ENCODE measurements at regions not wholly inside any gene's neighbourhood (a gene's known extent, or its start where the extent isn't known, plus 50 kb on each side); places are given as distances from the start of the nearest gene placed in this dataset.

DNA sequence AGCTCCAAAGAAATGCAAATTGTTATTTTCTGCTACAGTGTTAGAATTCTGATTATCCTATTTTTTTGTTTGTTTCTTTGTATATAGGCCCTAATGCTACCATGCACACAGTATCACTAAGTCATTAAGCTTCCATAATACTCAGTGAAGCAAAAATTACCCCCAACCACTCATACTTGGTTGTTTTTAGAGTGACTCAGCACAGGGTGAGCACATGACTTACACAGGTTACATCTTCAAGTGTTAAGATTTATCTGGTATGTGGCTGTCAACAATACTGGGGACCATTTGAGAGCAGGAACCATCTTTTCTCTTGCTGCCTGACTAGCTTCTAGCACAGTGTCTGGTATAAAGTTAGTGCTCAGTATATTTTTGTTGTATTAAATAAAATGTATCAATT, 255.8 kb upstream of the SLC24A2 start:
- TF ChIP-seq, protein P1, sequence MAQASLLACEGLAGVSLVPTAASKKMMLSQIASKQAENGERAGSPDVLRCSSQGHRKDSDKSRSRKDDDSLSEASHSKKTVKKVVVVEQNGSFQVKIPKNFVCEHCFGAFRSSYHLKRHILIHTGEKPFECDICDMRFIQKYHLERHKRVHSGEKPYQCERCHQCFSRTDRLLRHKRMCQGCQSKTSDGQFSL (CRISPR knock-in tag; IDR thresholded peaks at IDR 0.05), result no peak
- TF ChIP-seq, protein P1 (tag; IDR thresholded peaks at IDR 0.05), result no peak
- TF ChIP-seq KLF16 (IDR thresholded peaks at IDR 0.05) (no peak), HNRNPL (IDR thresholded peaks at IDR 0.05; ENCODE audit: low read depth, low read length) (no peak), GABPA (tag; conservative IDR thresholded peaks at IDR 0.05; ENCODE audit: low read depth) (no peak), ZNF274 (IDR thresholded peaks at IDR 0.05; ENCODE audit: borderline replicate concordance, low read depth, low read length) (no peak), ZNF766 (CRISPR knock-in tag; conservative IDR thresholded peaks at IDR 0.05) (no peak), SMAD4 (CRISPR knock-in tag; conservative IDR thresholded peaks at IDR 0.05) (no peak), SMC3 (conservative IDR thresholded peaks at IDR 0.05; ENCODE audit: insufficient read depth, low read depth, low read length) (no peak), SP1 (CRISPR knock-in tag; IDR thresholded peaks at IDR 0.05) (no peak), ZBED1 (IDR thresholded peaks at IDR 0.05) (no peak)
- TF ChIP-seq, protein P2, sequence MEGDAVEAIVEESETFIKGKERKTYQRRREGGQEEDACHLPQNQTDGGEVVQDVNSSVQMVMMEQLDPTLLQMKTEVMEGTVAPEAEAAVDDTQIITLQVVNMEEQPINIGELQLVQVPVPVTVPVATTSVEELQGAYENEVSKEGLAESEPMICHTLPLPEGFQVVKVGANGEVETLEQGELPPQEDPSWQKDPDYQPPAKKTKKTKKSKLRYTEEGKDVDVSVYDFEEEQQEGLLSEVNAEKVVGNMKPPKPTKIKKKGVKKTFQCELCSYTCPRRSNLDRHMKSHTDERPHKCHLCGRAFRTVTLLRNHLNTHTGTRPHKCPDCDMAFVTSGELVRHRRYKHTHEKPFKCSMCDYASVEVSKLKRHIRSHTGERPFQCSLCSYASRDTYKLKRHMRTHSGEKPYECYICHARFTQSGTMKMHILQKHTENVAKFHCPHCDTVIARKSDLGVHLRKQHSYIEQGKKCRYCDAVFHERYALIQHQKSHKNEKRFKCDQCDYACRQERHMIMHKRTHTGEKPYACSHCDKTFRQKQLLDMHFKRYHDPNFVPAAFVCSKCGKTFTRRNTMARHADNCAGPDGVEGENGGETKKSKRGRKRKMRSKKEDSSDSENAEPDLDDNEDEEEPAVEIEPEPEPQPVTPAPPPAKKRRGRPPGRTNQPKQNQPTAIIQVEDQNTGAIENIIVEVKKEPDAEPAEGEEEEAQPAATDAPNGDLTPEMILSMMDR (IDR thresholded peaks at IDR 0.05 in 2 of 3, conservative IDR thresholded peaks at IDR 0.05 in 1 of 3; ENCODE audit: insufficient read depth in 2 of 3, low read depth in 1 of 3, low read length in 3 of 3), result no peak
- TF ChIP-seq, protein P3, sequence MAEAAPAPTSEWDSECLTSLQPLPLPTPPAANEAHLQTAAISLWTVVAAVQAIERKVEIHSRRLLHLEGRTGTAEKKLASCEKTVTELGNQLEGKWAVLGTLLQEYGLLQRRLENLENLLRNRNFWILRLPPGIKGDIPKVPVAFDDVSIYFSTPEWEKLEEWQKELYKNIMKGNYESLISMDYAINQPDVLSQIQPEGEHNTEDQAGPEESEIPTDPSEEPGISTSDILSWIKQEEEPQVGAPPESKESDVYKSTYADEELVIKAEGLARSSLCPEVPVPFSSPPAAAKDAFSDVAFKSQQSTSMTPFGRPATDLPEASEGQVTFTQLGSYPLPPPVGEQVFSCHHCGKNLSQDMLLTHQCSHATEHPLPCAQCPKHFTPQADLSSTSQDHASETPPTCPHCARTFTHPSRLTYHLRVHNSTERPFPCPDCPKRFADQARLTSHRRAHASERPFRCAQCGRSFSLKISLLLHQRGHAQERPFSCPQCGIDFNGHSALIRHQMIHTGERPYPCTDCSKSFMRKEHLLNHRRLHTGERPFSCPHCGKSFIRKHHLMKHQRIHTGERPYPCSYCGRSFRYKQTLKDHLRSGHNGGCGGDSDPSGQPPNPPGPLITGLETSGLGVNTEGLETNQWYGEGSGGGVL (CRISPR knock-in tag; IDR thresholded peaks at IDR 0.05), result no peak
- TF ChIP-seq, protein P4, sequence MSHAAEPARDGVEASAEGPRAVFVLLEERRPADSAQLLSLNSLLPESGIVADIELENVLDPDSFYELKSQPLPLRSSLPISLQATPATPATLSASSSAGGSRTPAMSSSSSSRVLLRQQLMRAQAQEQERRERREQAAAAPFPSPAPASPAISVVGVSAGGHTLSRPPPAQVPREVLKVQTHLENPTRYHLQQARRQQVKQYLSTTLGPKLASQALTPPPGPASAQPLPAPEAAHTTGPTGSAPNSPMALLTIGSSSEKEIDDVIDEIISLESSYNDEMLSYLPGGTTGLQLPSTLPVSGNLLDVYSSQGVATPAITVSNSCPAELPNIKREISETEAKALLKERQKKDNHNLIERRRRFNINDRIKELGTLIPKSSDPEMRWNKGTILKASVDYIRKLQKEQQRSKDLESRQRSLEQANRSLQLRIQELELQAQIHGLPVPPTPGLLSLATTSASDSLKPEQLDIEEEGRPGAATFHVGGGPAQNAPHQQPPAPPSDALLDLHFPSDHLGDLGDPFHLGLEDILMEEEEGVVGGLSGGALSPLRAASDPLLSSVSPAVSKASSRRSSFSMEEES (CRISPR knock-in tag; IDR thresholded peaks at IDR 0.05), result no peak
